ENCODE measurements at regions not wholly inside any gene's neighbourhood (a gene's known extent, or its start where the extent isn't known, plus 50 kb on each side); places are given as distances from the start of the nearest gene placed in this dataset.

DNA sequence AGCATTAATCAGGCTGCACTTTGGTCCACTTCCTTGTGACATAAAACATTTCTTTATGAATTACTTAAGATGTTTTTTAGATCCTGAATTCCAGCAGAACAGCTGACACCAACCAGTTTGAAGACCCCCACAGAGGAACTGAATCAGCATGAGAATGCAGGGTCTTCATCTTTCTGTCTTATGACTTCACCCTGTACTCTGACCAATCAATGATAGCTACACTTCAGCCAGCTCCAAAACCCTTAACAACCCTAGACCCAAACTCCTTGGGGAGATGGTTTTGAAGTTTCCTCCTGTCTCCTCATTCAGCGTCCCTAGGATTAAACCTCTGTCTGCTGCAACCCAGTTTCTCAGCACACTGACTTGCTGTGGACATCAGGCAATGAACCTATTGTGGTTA is 175.0 kb downstream of the CTH start:
- TF ChIP-seq ELF4 (CRISPR knock-in tag; IDR thresholded peaks at IDR 0.05) (no peak), GABPA (tag; conservative IDR thresholded peaks at IDR 0.05; ENCODE audit: low read depth) (no peak), POLR2A (conservative IDR thresholded peaks at IDR 0.05) (no peak), ZNF445 (CRISPR knock-in tag; IDR thresholded peaks at IDR 0.05; ENCODE audit: low read depth) (no peak), ZNF780A (CRISPR knock-in tag; IDR thresholded peaks at IDR 0.05) (no peak)

Measured in K562 (cell line).